HepG2 (cell line): ENCODE measurements at regions not wholly inside any gene's neighbourhood (a gene's known extent, or its start where the extent isn't known, plus 50 kb on each side); places are given as distances from the start of the nearest gene placed in this dataset.

ENCODE experiments used
- ARNT2 ChIP-seq: sonication (generic); formaldehyde crosslinking; IDR thresholded peaks from 2 replicates; pipeline ENCODE4 v1.8.0; 2022; ENCODE audit warnings: mild to moderate bottlenecking, low read depth, missing genetic modification reagents, moderate library complexity
- CTCF ChIP-seq: sonication (generic); formaldehyde crosslinking; IDR thresholded peaks from 2 replicates; pipeline ENCODE4 v1.5.0; 2020; ENCODE audit warnings: mild to moderate bottlenecking, missing genetic modification reagents, moderate library complexity
- PLRG1 ChIP-seq: fragments of 450-650 bp; conservative IDR thresholded peaks from 2 replicates; pipeline ENCODE4 v1.6.1; 2016
- RFX5 ChIP-seq: IDR thresholded peaks from 2 replicates; pipeline ENCODE4 v1.6.1; 2011; ENCODE audit warnings: low read depth, low read length, improper control_type of control experiment
- SAFB2 ChIP-seq: sonication (generic); formaldehyde crosslinking; IDR thresholded peaks from 2 replicates; pipeline ENCODE4 v1.5.1; 2020; ENCODE audit warnings: missing genetic modification reagents, low read depth, mild to moderate bottlenecking, borderline replicate concordance
- SKIL ChIP-seq: sonication (generic); formaldehyde crosslinking; IDR thresholded peaks from 2 replicates; pipeline ENCODE4 v1.8.0; 2022; ENCODE audit warnings: missing genetic modification reagents, mild to moderate bottlenecking, moderate library complexity, borderline replicate concordance
- SPEN ChIP-seq: sonication (generic); formaldehyde crosslinking; IDR thresholded peaks from 2 replicates; pipeline ENCODE4 v1.5.1; 2020; ENCODE audit warnings: low read depth, mild to moderate bottlenecking, missing genetic modification reagents
- SRSF1 ChIP-seq: fragments of 200-400 bp; formaldehyde crosslinking; optimal IDR thresholded peaks from 2 replicates; pipeline ENCODE3; 2017; ENCODE audit warnings: mild to moderate bottlenecking, low read depth, low read length, moderate library complexity
- STAG1 ChIP-seq: sonication (generic); formaldehyde crosslinking; IDR thresholded peaks from 2 replicates; pipeline ENCODE4 v1.4.0; 2020; ENCODE audit warnings: missing genetic modification reagents
- TAF1 ChIP-seq: sonication (generic); formaldehyde crosslinking; IDR thresholded peaks from 2 replicates; pipeline ENCODE4 v1.4.0; 2020; ENCODE audit warnings: missing genetic modification reagents
- ZBTB40 ChIP-seq, 2 experiments: fragments of 450-650 bp in 1 of 2; sonication (generic) in 1 of 2; formaldehyde crosslinking in 1 of 2; IDR thresholded peaks; 2 replicates each; pipeline versions ENCODE4 v1.6.1 to v1.8.0; 2016 to 2022; ENCODE audit warnings: antibody characterized with exemption in 1 of 2, mild to moderate bottlenecking in 1 of 2, missing genetic modification reagents in 1 of 2
- ZBTB43 ChIP-seq: sonication (generic); formaldehyde crosslinking; conservative IDR thresholded peaks from 2 replicates; pipeline ENCODE4 v1.4.0; 2020; ENCODE audit warnings: missing genetic modification reagents

- no peak for TF ChIP-seq ZBTB40 (IDR thresholded peaks at IDR 0.05)
- no peak for TF ChIP-seq ZBTB40 (CRISPR knock-in tag; IDR thresholded peaks at IDR 0.05)
- no peak for TF ChIP-seq RFX5
- TF ChIP-seq ARNT2 (CRISPR knock-in tag): no peak
- no peak for TF ChIP-seq ZBTB43 (CRISPR knock-in tag)
- no peak for TF ChIP-seq SRSF1
- TF ChIP-seq SAFB2 (CRISPR knock-in tag): no peak
- no peak for TF ChIP-seq PLRG1
- no peak for TF ChIP-seq SPEN (CRISPR knock-in tag)
- no peak for TF ChIP-seq TAF1 (CRISPR knock-in tag)
- TF ChIP-seq STAG1 (CRISPR knock-in tag): no peak
- no peak for TF ChIP-seq SKIL (CRISPR knock-in tag)
- no peak for TF ChIP-seq CTCF (CRISPR knock-in tag)
Measured at GRCh38 chr7:123352973-123353372, 153.2 kb upstream of the SLC13A1 start.
